Stimulated activated CD8-positive, alpha-beta memory T cell treated with anti-CD3 and anti-CD28 coated beads, Interleukin-7, amount 100 ng/mL, for 4 hours (primary cell): ENCODE measurements at regions not wholly inside any gene's neighbourhood (a gene's known extent, or its start where the extent isn't known, plus 50 kb on each side); places are given as distances from the start of the nearest gene placed in this dataset.

ENCODE experiments used
- DNase-seq, 2 donors: peaks; one replicate each; pipeline ENCODE4 v3.0.0-alpha.2; 2020; ENCODE audit warnings: low read depth in 2 of 2

- DNase-seq, result no peak
These were observed 51.9 kb upstream of the DBX2 start for GRCh38 chr12:45102818-45103217.

- DNase-seq, result no peak
These were observed 55.1 kb upstream of the DBX2 start for GRCh38 chr12:45105996-45106395.

DNA sequence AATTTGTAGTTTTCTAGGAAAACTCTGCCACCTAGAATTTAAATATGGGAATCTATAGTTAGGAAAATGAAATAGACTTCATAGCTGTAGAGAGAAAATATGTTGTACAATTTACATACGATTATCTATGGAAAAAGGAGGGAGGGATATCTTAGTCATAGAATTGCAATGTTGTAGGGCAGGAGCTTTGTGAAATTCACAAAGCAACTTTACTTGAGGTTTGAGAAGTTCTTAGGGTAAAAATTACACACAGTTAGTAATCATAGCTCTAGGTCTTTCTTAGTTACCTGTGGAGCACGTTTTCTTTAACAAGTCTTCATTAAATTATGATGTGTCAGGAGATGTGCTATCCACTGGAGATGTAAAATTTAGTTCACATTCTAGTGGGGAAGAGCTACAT is 61.4 kb upstream of the DBX2 start:
- DNase-seq, result no peak

GRCh38 chr12:45121224-45121623 is 70.3 kb upstream of the DBX2 start:
- no peak for DNase-seq

DNA sequence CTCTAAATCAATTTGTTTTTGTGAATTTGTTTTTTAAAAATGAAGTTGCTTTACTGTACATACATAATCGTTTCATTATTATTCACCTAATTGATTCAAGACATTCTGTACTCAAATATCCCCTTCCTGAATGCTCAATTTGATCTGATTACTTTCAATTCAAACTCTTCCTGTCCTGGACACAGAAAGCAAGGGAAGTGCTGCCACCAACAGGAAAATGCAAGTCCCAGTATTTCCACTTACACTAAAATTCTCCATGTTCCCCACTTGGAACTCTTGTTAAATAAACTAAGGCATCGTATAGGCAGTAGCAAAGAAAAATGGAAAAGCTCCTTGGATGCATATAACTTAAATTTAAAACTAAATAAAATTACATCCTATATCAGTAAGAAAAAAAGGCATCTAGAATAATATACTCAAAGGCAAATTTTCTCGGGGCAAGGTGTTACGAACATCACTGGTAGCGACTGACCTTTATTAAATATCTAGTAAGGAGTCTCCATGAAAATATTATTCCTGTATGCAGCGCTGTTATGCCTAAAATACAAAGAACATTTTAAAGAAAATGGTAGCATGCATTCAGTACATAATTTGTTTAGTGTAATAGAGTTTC is 72.0 kb upstream of the DBX2 start:
- DNase-seq, result no peak

DNA sequence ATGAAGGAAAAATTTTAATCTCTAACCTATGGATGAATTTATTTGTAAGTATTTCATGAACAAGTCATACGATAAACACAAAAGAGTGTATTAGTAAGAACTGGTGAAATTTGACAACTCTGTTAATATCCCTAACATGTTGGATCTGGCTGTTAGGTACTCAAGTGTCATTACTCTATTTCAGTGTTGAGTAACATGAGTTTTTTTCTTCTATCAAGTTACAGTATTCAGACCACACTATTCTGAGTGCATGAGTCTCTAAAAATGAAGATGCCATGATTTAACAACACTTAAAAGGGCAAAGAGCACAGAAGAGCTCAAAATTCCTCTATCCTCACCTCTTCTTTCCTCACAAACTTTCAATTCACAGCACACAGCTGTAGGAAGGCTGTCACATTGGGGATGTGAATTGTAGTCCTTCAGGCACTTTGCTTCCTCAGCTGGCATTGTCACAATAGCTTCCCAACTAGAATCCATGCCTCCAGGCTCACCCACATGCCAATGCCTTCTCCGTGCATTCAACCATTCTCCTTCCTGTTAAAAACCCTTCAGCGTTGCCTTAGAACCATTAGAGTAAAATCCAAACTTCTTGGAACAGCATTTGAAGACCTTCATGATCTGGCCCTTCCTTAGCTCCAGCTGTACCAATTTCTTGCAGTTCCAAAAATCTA is 73.7 kb upstream of the DBX2 start:
- no peak for DNase-seq

GRCh38 chr12:45125997-45126396 is 75.1 kb upstream of the DBX2 start:
- no peak for DNase-seq

GRCh38 chr12:45128637-45129036 is 77.7 kb upstream of the DBX2 start:
- DNase-seq, result no peak

- DNase-seq, result peak in 1 of 2 donors; percentile 12
These were observed 80.0 kb upstream of the DBX2 start for GRCh38 chr12:45130881-45131281.

- DNase-seq, result no peak
These were observed 80.6 kb upstream of the DBX2 start for GRCh38 chr12:45131506-45131905.

- DNase-seq, result no peak
These were observed 77.3 kb upstream of the ANO6 start for GRCh38 chr12:45138609-45139008.

GRCh38 chr12:45148006-45148405 is 67.9 kb upstream of the ANO6 start:
- no peak for DNase-seq

GRCh38 chr12:45148619-45149018 is 67.3 kb upstream of the ANO6 start:
- DNase-seq, result no peak

DNA sequence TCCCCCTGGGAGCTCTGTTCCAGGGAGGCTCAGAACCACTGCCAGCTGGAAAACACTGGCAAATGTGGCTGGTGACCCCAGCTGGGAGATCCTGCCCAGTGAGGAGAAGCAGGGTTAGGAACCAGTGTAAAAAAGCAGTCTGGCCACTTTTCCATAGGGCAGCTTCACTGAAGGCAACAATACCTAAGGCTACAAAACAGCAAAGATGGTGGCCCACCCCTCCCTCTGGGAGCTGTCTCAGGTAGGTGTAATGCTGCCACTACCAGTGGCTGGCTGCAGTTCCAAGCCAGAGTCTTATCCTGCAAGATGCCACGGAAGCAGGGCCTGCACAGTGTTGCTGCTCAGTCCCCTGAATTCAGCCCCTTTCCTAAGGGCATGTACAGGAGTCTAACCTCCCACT is 50.6 kb upstream of the ANO6 start:
- DNase-seq, result no peak

- no peak for DNase-seq
These were observed 49.8 kb upstream of the ANO6 start for GRCh38 chr12:45166056-45166455.
